Fibroblast of mammary gland (primary cell): ENCODE measurements at regions not wholly inside any gene's neighbourhood (a gene's known extent, or its start where the extent isn't known, plus 50 kb on each side); places are given as distances from the start of the nearest gene placed in this dataset.

Experiments used
- DNase-seq: peaks from one replicate; pipeline ENCODE4 v3.0.0-alpha.2; 2010; ENCODE audit warnings: low read depth
- H3K4me3 ChIP-seq: 2 replicates; pipeline ENCODE4 v1.5.1; 2011; ENCODE audit warnings: low read depth, mild to moderate bottlenecking, low read length, moderate library complexity; ENCODE audit not compliant: control insufficient read depth
- TF ChIP-seq, protein P1 (sequence below): conservative IDR thresholded peaks from 2 replicates; pipeline ENCODE4 v1.5.1; 2011; ENCODE audit warnings: low read depth, low read length, inconsistent platforms; ENCODE audit not compliant: control insufficient read depth, insufficient read depth

DNA sequence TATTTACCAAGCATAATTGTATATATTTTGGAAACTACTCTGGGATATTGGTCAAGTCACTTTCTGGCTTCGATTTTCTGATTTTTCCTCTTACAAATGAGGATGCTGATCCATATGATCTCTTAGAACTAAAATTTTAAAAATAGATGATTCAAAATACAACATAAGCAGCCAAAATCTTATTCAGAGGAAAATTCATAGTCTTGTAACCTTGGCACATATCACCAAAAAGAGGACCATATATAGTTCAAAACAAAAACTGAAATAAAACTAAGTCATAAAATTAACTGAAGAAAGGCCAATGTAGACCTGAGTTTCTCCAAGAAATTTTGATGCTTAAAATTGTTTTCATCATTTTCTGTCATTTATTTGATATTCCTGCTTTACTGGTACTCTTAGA is 768.3 kb downstream of the SORCS3 start:
- no peak for DNase-seq
- H3K4me3 ChIP-seq, result no peak overlapping the region
- TF ChIP-seq, protein P1, sequence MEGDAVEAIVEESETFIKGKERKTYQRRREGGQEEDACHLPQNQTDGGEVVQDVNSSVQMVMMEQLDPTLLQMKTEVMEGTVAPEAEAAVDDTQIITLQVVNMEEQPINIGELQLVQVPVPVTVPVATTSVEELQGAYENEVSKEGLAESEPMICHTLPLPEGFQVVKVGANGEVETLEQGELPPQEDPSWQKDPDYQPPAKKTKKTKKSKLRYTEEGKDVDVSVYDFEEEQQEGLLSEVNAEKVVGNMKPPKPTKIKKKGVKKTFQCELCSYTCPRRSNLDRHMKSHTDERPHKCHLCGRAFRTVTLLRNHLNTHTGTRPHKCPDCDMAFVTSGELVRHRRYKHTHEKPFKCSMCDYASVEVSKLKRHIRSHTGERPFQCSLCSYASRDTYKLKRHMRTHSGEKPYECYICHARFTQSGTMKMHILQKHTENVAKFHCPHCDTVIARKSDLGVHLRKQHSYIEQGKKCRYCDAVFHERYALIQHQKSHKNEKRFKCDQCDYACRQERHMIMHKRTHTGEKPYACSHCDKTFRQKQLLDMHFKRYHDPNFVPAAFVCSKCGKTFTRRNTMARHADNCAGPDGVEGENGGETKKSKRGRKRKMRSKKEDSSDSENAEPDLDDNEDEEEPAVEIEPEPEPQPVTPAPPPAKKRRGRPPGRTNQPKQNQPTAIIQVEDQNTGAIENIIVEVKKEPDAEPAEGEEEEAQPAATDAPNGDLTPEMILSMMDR, result no peak

DNA sequence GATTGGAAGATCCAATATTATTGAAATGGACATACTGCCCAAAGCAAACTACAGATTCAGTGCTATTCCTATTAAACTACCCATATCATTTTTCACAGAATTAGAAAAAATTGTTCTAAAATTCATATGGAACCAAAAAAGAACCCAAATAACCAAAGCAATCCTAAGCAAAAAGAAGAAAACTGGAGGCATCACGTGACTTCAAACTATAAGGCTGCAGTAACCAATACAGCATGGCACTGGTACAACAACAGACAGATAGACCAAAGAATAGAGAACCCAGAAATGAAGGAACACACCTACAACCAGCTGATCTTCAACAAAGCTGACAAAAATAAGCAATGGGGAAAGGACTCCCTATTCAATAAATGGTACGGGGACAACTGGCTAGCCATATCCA is 765.4 kb downstream of the SORCS3 start:
- no peak overlapping the region for H3K4me3 ChIP-seq
- TF ChIP-seq, protein P1, result no peak
- DNase-seq, result no peak

DNA sequence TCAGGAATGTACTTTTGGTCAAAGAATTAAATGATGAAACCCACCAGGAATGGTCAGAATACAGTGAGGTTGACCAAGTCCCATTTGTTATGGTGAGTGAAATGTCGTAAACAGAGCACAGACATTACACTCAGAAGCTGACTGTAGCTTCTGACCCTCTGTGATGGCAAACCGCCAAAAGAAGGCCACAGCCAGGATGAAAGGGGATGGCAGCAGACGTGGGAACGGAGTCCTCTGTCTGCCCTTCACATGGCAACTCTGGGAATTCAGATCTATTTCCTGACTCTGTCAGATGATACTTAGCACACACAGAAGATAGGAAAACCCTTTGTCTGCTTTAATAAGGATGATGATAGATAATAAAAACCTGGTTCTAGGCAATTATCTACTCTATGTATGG is 757.1 kb downstream of the SORCS3 start:
- no peak for DNase-seq
- TF ChIP-seq, protein P1, result no peak
- no peak overlapping the region for H3K4me3 ChIP-seq

DNA sequence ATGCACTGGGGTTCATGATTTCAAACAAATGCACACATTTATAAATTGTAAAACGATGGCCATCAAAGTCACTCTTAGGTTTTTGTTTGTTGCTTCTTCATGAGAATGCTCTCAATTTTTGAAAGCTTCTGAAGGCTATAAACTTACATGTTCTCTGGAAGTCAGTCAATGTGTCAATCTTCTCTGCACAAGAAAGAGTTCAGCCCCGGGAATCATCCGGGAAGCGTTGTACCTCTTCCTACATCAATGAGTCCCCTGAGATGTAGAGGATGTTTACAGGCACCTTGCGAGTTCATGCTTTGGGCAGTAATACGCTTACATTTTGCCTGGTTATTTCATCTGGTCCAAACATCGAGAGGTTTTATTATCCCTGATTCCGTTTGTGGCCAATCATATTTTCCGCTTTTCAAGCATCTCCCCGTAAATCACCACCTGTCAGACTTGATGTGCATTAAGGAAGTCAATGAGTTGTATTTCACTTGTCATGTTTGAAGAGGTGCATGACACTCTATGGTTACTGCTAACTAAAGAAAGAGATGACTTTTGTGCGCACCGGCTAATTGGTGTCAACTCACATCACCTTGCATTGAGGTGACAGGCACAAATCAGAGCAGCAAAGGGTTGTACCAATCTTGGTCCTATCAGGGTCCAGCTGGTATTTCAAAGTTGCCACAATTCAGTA is 750.7 kb downstream of the SORCS3 start:
- no peak for DNase-seq
- no peak overlapping the region for H3K4me3 ChIP-seq
- TF ChIP-seq, protein P1, result no peak

DNA sequence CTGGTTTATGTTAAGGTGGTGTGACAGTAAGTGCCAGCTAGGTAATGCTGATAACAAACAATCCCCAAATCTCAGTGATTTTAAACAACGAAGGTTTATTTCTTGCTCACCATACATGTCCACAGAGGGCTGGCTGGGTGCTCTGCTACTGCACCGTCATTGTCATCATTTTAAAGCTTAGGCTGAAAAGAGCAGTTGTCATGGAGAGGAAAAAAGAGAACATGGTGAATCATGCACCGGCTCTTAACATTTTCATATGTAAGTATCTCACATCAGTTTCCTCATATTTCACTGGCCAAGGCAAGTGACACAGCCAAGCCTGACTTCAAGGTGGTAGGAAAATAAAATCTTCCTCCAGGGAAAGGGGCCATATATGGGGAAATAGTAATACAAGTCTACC is 746.9 kb downstream of the SORCS3 start:
- TF ChIP-seq, protein P1, result no peak
- DNase-seq, result no peak

DNA sequence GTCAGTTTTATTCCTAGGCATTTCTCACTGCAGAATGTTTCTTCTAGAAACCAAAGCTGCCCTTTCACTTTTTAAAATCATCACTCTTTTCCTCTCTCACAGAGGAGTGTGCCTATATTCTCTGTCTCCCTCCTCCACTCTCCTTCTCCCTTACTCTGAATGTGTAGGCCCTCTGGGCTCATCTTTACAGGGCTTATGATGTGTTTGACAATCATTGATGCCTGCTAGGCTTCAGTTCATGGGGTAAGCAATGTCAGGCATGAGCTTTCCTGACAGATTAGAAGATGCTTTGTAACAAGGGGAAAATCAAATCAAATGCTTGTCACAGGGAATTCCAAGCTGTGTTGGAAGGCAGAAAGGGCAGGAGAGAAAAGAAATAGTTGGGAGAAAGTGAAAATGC is 742.9 kb downstream of the SORCS3 start:
- DNase-seq, result no peak
- no peak overlapping the region for H3K4me3 ChIP-seq
- TF ChIP-seq, protein P1, result no peak

More for the DNA sequence above, 746.9 kb downstream of the SORCS3 start:
- H3K4me3 ChIP-seq, result no peak overlapping the region

DNA sequence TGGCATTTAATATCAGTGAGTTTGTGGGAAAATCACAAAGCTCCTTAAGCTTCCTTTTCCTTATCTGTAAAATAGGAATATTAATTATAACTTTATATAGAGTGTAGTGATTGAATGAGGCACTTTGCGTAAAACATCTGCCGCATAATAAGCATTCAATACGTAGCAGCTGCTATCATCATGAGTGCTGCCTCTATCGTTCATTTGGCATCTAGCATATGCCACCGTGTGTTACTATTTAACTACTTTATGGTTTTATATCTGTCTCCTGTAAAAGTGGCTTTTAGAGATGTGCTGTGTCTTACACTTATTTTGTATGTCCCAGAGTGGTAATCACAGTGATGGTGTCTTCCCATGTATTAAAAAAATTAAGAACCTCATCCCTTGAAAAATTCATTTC is 729.6 kb downstream of the SORCS3 start:
- H3K4me3 ChIP-seq, result no peak overlapping the region
- DNase-seq, result no peak
- TF ChIP-seq, protein P1, result no peak
